Upper lobe of left lung (tissue), 4 donors: ENCODE measurements at regions not wholly inside any gene's neighbourhood (a gene's known extent, or its start where the extent isn't known, plus 50 kb on each side); places are given as distances from the start of the nearest gene placed in this dataset.

ENCODE experiments used
- EP300 ChIP-seq, 4 donors: sonication (generic); formaldehyde crosslinking; IDR thresholded peaks; one replicate each; pipeline ENCODE4 v1.5.1; 2017; ENCODE audit warnings: antibody characterized with exemption in 4 of 4, control low read depth in 2 of 4
- POLR2A ChIP-seq, 4 donors: fragments of 450-650 bp; IDR thresholded peaks; one replicate each; pipeline ENCODE4 v1.5.1; 2016 to 2017; ENCODE audit warnings: antibody characterized with exemption in 4 of 4, mild to moderate bottlenecking in 2 of 4
- TF ChIP-seq, protein P1 (sequence below), 6 experiments: fragments of 450-650 bp in 4 of 6; fragments of 200-600 bp in 2 of 6; sonication (generic) in 2 of 6; IDR thresholded peaks; one replicate each; pipeline ENCODE4 v1.5.1; 2016 to 2019; ENCODE audit warnings: antibody characterized with exemption in 6 of 6

DNA sequence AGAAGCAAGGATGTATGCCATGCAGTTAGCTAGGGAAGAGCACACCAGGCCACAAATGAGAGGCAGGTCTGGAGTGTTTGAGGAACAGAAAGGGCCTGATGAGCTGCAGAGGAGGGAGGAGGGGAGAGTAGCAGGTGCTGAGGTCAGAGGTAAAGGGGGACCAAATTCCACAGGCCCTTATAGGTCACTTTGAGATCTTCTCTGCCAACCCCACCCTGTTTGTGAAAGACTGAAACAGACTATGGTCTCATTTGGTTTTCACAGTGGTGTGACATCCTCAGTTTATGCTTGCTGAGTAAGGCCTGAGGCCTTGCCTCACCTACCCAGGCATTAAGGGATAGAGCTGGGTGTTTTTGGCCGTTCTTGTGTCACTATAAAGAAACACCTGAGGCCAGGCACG is 187.7 kb upstream of the MYLIP start:
- TF ChIP-seq, protein P1, sequence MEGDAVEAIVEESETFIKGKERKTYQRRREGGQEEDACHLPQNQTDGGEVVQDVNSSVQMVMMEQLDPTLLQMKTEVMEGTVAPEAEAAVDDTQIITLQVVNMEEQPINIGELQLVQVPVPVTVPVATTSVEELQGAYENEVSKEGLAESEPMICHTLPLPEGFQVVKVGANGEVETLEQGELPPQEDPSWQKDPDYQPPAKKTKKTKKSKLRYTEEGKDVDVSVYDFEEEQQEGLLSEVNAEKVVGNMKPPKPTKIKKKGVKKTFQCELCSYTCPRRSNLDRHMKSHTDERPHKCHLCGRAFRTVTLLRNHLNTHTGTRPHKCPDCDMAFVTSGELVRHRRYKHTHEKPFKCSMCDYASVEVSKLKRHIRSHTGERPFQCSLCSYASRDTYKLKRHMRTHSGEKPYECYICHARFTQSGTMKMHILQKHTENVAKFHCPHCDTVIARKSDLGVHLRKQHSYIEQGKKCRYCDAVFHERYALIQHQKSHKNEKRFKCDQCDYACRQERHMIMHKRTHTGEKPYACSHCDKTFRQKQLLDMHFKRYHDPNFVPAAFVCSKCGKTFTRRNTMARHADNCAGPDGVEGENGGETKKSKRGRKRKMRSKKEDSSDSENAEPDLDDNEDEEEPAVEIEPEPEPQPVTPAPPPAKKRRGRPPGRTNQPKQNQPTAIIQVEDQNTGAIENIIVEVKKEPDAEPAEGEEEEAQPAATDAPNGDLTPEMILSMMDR (IDR thresholded peaks at IDR 0.05), result no peak
- TF ChIP-seq POLR2A (IDR thresholded peaks at IDR 0.05), result no peak
- TF ChIP-seq EP300 (IDR thresholded peaks at IDR 0.05), result no peak
